T47D (cell line): ENCODE measurements at regions not wholly inside any gene's neighbourhood (a gene's known extent, or its start where the extent isn't known, plus 50 kb on each side); places are given as distances from the start of the nearest gene placed in this dataset.

ENCODE experiments used
- DNase-seq, 2 experiments: peaks; one replicate each; pipeline versions ENCODE4 v3.0.0 to v3.0.0-alpha.2; 2011 to 2012; ENCODE audit warnings: low read depth in 1 of 2, low spot score in 1 of 2
- JUND ChIP-seq: IDR thresholded peaks from 2 replicates; pipeline ENCODE4 v1.6.1; 2012; ENCODE audit warnings: low read depth
- in situ Hi-C: cut with HindIII; loops from 2 replicates; pipeline ENCODE4 v1.10.0; 2016; ENCODE audit warnings: low sequenced_read_pairs, low pct_unique_long_range_greater_than_20kb

DNA sequence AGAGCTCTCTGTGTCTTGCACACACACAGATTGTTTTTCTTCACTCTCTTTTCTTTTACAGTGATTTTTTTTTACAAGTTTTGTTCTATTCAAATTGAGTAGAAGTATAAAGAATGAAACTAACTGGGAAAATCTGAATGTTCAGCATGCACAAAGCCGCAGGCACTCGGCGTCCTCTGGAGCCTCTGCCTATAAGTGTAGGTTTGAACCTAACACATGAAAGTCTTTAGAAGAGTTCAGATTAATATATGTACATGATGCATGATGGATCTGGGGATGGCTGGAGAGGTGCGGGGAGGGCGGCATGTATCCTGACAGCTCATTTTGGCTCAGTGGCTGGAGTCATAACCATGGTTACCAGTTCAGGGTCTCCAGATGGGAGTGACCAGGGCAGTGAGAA is 301.1 kb upstream of the CDH4 start:
- no peak for DNase-seq
- no peak for TF ChIP-seq JUND
- in situ Hi-C loops = no loop called here

DNA sequence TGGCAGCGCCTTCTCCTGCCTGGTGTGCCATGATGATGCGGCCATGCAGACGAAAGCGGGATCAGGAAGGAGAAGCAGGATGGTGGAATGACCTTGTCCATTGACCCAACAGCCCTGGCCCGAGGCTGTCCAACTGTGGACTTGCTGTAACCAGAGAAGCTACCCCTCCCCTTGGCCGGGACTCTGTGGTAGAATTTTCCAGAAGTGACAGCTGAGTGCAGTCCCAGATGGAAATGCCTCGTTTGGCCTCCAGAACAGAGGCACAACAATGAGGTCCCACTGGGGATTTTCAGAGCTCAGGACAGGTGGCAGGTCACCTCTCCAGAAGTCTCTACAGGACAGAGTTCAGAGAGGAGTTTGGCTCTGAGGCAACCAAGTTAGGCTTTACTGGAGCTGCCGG is 299.2 kb upstream of the CDH4 start:
- DNase-seq = no peak
- in situ Hi-C loops = no loop called here
- TF ChIP-seq JUND = no peak

DNA sequence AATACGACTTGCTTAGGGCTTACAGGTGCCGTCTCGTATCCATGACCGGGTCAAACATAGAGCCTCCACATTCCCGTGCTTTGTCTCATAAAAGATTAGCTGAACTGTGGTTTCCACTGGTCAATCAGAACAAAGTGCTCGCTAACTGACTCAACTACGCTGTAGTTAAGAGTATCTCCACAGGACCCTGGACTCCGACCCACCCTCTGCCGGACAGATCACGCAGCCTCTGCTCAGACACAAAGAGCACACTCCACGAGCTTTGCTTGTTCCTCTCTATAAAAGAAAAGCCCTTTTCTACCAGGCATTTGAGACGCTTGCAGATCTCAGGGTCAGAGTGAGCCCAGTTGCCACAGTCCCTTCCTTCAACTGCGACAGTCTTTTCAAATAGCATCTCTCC is 298.7 kb upstream of the CDH4 start:
- TF ChIP-seq JUND = no peak
- DNase-seq = no peak
- in situ Hi-C loops = no loop called here

DNA sequence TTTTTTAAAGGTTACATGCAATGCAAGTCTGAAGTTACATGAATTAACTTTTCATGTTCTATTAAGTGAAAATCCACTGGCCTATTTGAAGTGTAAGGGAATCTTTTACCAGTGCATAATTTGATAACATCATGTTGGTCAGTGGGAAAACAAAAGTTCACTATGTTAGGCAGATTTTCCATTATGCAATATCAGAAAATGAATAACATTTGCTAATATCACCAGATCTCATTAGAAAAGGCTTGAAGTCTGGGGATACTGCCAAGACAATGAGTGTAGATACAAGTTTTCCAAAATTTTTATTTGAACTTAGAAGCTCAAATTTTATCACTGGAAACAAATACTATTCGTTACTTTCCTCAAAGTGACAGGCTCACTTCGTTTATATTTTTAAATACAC is 296.4 kb upstream of the CDH4 start:
- in situ Hi-C loops = no loop called here
- DNase-seq = no peak
- no peak for TF ChIP-seq JUND

DNA sequence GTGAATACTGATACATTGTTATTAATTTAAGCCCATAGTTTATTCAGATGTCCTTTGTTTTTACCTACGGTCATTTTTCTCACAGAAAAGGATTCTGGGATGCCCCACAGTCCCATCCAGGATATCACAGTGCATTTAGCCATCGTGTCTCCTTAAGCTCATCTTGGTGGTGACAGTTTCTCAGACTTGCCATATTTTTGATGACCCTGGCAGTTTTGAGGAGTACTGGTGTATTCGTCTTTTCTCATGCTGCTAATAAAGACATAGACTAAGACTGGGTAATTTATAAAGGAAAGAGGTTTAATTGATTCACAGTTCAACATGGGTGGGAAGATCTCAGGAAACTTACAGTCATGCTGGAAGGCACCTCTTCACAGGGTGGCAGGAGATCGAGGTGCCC is 295.9 kb upstream of the CDH4 start:
- in situ Hi-C loops = no loop called here
- TF ChIP-seq JUND = no peak
- DNase-seq = no peak

DNA sequence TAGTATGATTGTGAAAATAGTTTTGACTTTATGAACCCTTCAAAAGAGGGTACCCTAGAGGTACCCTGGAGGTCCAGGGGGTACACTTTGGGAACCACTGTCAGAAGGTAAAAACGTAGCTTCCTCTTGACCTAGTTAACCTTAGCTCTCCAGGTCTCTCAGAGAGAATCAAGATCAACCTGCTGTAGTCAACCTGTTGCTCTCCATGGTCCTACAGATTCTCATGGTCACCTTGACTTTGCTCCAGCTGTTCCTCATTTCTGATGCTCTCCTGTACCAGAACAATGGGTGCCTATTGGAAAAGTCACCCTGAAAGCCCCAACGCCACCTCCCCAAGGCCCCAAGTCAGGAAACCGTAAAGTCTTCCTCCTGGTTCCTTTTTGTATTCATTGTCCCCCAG is 294.4 kb upstream of the CDH4 start:
- no peak for DNase-seq
- in situ Hi-C loops = no loop called here
- no peak for TF ChIP-seq JUND

DNA sequence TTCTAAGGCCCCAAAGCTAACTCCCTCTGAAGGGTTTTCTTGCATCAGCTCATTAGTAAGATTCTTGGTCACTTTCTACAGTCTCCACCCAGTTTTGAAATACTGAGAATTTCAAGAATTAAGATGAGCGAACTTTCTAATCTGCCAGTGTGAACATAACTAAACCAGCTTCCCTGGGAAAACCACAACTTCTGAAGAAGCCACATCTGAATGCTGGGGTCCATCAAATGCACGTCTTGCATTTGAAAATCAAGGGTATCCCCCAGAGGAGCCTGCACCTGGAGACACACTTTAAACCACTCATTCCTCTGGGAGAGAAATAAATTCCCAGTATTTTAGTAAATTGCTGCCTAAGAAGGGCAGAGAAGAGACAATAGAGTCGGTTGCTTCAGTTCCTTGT is 292.1 kb upstream of the CDH4 start:
- DNase-seq = no peak
- no peak for TF ChIP-seq JUND
- in situ Hi-C loops = no loop called here

DNA sequence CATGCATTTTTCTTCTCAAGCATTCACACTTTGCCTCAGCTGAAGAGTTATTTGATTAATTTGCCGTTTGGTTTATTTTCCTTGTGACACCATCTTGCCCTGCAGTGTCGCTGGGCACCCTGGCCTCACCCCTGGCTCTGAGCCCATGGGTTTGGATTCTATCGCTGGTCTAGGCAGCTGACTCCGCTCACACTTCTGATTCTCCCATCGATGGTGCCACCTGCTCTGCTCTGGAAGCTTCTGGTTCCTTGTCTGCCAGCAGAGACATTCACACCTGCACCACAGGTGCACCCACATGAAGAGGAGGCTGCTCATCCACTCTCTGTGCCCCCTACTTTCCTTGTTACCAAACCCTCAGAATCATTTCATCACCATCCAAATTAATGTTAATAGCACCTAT is 291.6 kb upstream of the CDH4 start:
- no peak for DNase-seq
- TF ChIP-seq JUND = no peak
- in situ Hi-C loops = no loop called here

DNA sequence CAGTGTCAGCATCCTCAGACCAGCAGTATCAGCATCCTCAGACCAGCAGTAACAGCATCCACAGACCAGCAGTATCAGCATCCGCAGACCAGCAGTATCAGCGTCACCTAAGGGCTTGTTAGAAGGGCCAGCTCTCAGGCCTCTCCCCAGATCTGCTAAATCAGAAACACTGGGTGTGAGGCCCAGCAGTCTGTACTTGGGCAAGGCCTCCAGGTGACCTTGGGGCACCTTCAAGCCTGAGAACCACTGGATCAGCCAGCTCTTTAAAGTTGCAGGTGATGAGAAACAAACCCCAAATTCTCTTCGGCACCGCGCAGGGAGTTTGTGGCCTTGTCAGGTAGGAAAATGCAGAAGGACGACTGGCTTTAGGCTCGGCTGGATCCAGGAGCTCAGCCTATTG is 290.5 kb upstream of the CDH4 start:
- no peak for TF ChIP-seq JUND
- in situ Hi-C loops = no loop called here
- no peak for DNase-seq

DNA sequence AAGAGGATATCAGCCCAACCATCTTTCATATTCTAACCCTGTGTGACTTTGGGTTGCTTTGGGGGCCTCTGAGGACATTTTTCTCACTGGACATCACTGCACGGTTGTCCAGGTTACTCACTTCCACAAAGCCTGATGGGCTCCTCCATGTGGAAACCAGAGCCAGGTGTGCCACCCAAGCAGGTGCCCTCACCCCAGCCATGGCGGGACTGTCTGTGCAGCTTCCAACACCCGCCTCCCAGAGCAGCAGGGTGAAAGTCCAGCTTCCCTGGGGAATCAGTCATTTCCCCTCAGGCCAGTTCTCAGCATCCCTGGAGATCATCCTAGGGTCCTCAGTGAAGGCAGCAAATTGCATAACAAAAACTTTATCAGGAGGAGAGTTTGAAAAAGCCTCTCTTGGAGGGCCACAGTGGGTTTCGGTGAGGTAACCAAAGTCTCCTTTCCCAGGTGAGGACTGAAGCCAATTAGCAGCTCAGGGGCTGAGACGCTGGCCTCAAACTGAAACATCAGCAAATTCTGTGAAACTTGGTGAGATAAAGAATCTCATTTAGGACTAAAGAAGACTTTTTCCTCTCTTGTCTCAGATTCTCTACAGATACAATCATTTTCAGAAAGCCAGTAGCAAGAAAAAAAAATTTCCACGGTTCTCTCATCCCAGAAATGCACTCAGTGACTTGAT is 289.6 kb upstream of the CDH4 start:
- DNase-seq = no peak
- no peak for TF ChIP-seq JUND
- in situ Hi-C loops = no loop called here

DNA sequence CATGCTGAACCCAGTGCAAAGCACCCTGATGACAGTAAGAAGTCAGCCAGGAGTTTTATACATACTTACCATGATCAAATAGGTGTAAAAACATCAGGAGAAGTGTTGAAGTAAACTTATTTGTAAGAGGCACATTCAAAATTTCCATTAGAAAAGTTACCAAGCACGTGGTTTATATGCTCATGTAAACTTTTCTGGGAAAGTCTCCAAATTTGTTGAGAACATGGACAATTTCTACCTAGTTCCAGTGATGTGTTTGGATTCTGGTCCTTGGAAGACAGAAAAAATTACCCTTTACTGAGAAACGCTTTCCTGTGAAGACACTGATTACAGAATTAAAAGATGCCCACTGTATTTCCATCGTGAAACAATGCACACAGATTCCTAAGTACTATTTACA is 288.9 kb upstream of the CDH4 start:
- in situ Hi-C loops = no loop called here
- TF ChIP-seq JUND = no peak
- DNase-seq = no peak

DNA sequence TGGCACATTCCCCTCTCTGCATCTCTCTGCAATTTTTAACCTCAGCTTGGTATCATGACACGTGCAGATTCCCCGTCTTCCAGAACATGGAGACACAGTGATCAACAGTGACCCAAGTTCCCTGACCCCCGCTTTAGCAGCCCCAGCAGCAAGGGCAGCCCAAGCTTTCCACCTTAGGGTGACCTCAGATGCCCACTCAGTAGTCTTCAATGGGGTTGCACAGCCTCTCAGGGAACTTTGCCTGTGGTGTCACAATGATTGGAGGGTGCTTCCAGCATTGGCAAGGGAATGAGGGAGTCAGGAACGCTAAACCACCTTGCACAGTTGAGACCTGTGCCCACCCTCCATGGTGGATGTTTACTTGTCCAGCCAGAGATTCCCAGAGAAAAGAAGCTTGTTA is 287.1 kb upstream of the CDH4 start:
- no peak for DNase-seq
- in situ Hi-C loops = no loop called here
- TF ChIP-seq JUND = no peak

DNA sequence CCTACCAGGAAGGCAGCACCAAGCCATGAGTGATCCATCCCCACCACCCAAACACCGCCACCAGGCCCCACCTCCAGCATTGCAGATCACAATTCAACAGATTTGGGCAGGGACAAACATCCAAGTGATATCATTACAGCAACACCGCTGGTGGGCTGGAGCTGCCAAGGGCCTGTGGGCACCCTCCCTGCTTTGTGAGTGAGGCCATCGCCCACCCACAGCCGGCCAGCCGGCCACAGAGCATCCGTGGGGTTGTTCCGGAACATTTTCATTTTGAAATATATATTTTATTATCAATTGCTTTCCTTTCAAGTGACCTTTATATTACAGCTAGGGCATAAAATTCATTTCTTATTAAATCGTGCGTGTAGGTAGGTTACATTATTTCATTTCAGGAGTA is 286.0 kb upstream of the CDH4 start:
- TF ChIP-seq JUND = no peak
- in situ Hi-C loops = no loop called here
- DNase-seq = no peak

DNA sequence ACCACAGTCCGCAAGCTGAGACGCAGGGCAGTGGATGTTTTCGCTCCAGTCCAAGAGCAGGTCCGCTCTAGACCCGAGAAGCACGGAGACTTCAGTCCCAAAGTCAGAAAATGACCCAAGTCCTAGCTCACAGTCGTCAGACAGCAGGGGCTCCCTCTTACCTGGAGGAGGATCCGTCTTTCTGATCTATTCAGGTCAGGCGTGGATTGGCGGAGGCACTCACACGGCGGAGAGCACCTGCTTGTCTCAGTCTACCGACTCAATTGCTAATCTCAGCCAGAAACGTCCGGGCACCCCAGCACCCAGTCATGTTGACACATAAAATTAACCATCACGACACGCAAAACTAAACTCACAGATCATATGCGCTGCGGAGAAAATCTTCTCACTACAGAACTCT is 285.3 kb upstream of the CDH4 start:
- no peak for TF ChIP-seq JUND
- DNase-seq = no peak
- in situ Hi-C loops = no loop called here
